Mesendoderm (in vitro differentiated cells): ENCODE measurements at regions not wholly inside any gene's neighbourhood (a gene's known extent, or its start where the extent isn't known, plus 50 kb on each side); places are given as distances from the start of the nearest gene placed in this dataset.

Experiments used
- DNase-seq: peaks from one replicate; pipeline ENCODE4 v3.0.0; 2013
- H2AK5ac ChIP-seq: 2 replicates; pipeline ENCODE4 v1.6.1; 2013; ENCODE audit warnings: low read length, inconsistent platforms
- H2BK120ac ChIP-seq: 2 replicates; pipeline ENCODE4 v1.6.1; 2013; ENCODE audit warnings: low read depth, mild to moderate bottlenecking, low read length, moderate library complexity, mixed read lengths
- H2BK15ac ChIP-seq: replicated peaks from 2 replicates; pipeline ENCODE4 v1.6.1; 2013; ENCODE audit warnings: low read depth, mild to moderate bottlenecking, moderate library complexity
- H2BK5ac ChIP-seq: 2 replicates; pipeline ENCODE4 v1.6.1; 2013; ENCODE audit warnings: low read length, inconsistent platforms
- H3K18ac ChIP-seq: 2 replicates; pipeline ENCODE4 v1.6.1; 2013; ENCODE audit warnings: mild to moderate bottlenecking, low read length, mixed read lengths
- H3K23ac ChIP-seq: one replicate; pipeline ENCODE4 v1.6.1; 2013; ENCODE audit warnings: low read length
- H3K27ac ChIP-seq: 2 replicates; pipeline ENCODE4 v1.5.1; 2013; ENCODE audit warnings: low read depth, mild to moderate bottlenecking, inconsistent platforms, low read length, moderate library complexity
- H3K27me3 ChIP-seq: 2 replicates; pipeline ENCODE4 v1.6.1; 2013; ENCODE audit warnings: low read length, control low read depth, mild to moderate bottlenecking, inconsistent platforms; ENCODE audit not compliant: insufficient read depth, poor library complexity
- H3K36me3 ChIP-seq: 2 replicates; pipeline ENCODE4 v1.6.1; 2013; ENCODE audit warnings: low read length, inconsistent platforms; ENCODE audit not compliant: control insufficient read depth, insufficient read depth
- H3K4ac ChIP-seq: one replicate; pipeline ENCODE4 v1.6.1; 2013; ENCODE audit warnings: low read depth, mild to moderate bottlenecking, low read length, moderate library complexity
- H3K4me1 ChIP-seq: 2 replicates; pipeline ENCODE4 v1.6.1; 2013; ENCODE audit warnings: low read depth, low read length, inconsistent platforms; ENCODE audit not compliant: control insufficient read depth
- H3K4me2 ChIP-seq: 2 replicates; pipeline ENCODE4 v1.6.1; 2013; ENCODE audit warnings: low read length
- H3K4me3 ChIP-seq: 2 replicates; pipeline ENCODE4 v1.5.1; 2013; ENCODE audit warnings: mild to moderate bottlenecking, low read length
- H3K56ac ChIP-seq: one replicate; pipeline ENCODE4 v1.6.1; 2013; ENCODE audit warnings: low read length
- H3K79me1 ChIP-seq: 2 replicates; pipeline ENCODE4 v1.6.1; 2013; ENCODE audit warnings: low read length, inconsistent platforms
- H3K79me2 ChIP-seq: 2 replicates; pipeline ENCODE4 v1.6.1; 2013; ENCODE audit warnings: mild to moderate bottlenecking, low read length; ENCODE audit not compliant: control insufficient read depth, insufficient read depth
- H3K9ac ChIP-seq: 2 replicates; pipeline ENCODE4 v1.6.1; 2013; ENCODE audit warnings: low read length, inconsistent platforms
- H4K5ac ChIP-seq: one replicate; pipeline ENCODE4 v1.6.1; 2013; ENCODE audit warnings: low read length
- H4K8ac ChIP-seq: one replicate; pipeline ENCODE4 v1.6.1; 2013; ENCODE audit warnings: low read depth, mild to moderate bottlenecking, control low read depth, low read length, moderate library complexity
- WGBS: extraction: QIAGEN DNeasy Blood & Tissue Kit; methylation state at CpG from one replicate; pipeline ENCODE4 v1.1.7; 2013; ENCODE audit warnings: low lambda C conversion rate, missing lambda C conversion rate; ENCODE audit not compliant: insufficient coverage; ENCODE audit errors: extremely low coverage; 5-methylcytosine and 5-hydroxymethylcytosine counted together

- no peak overlapping the region for H2AK5ac ChIP-seq
- no peak overlapping the region for H4K5ac ChIP-seq
- no CpG with 5 or more reads among the region's 4 CpGs for WGBS
- no peaks in the 10 kb centered on the region for H3K79me2 ChIP-seq
- H3K4me1 ChIP-seq: no peaks in the 10 kb centered on the region
- no peak overlapping the region for H2BK5ac ChIP-seq
- no peak overlapping the region for H2BK120ac ChIP-seq
- H3K27me3 ChIP-seq: no peaks in the 10 kb centered on the region
- H3K23ac ChIP-seq: no peak overlapping the region
- no peak for DNase-seq
- no peak overlapping the region for H3K4me3 ChIP-seq
- no peak overlapping the region for H2BK15ac ChIP-seq
- H3K4ac ChIP-seq: no peak overlapping the region
- H3K27ac ChIP-seq: no peak overlapping the region
- no peaks in the 10 kb centered on the region for H3K36me3 ChIP-seq
- no peak overlapping the region for H4K8ac ChIP-seq
- H3K4me2 ChIP-seq: no peak overlapping the region
- H3K9ac ChIP-seq: no peak overlapping the region
- H3K79me1 ChIP-seq: no peaks in the 10 kb centered on the region
- no peak overlapping the region for H3K56ac ChIP-seq
- no peak overlapping the region for H3K18ac ChIP-seq
Observed at GRCh38 chr18:24656050-24656449, 195.6 kb downstream of the HRH4 start.

DNA sequence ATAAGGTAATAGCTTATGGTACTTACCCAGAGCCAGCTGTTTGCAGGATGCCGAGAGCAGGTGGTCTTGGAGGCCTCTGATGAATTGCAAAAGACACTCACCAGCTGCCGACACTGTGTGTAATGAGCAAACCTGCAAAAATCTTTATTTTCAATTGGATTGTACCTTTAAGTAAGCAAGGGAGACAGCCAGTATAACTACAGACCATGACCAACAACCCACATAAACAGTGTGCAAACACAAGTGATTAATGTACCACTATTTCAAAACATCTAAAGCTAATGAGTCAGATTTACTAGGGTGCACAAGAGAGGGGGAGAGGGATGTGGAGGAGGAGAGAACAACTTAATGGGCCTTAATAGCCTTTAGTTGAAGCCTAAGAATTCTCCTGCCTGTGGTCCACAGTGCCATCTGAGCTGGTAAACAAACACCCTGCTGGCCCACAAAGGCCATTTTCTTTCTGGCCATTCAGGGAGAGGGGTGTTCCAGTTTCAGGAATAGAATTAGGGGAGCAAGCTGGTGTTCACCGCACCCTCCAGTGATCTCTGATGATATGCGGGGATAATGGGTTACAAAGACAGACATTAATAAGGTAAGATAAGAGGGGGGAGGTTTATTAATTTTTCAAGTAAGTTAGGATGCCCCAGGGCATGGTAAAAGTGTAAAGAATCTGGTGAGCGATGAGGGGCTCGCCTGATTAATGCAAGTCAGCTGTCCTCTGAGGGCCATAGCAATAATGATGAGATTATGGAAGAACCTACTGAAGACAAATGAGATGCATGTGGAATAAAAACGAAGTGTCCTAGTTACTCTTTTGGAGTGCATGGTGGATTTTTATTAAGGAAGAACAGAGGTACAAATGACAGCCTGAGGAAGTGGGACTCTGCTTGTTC is 196.4 kb downstream of the HRH4 start:
- no peak overlapping the region for H3K23ac ChIP-seq
- H3K27ac ChIP-seq: no peak overlapping the region
- no peaks in the 10 kb centered on the region for H3K4me1 ChIP-seq
- no peak overlapping the region for H4K8ac ChIP-seq
- H3K79me2 ChIP-seq: no peaks in the 10 kb centered on the region
- WGBS: no CpG with 5 or more reads among the region's 7 CpGs
- H3K18ac ChIP-seq: no peak overlapping the region
- no peaks in the 10 kb centered on the region for H3K36me3 ChIP-seq
- DNase-seq: no peak
- no peak overlapping the region for H3K4me3 ChIP-seq
- no peak overlapping the region for H3K4me2 ChIP-seq
- H3K27me3 ChIP-seq: no peaks in the 10 kb centered on the region
- no peak overlapping the region for H2BK15ac ChIP-seq
- H2AK5ac ChIP-seq: no peak overlapping the region
- no peak overlapping the region for H2BK5ac ChIP-seq
- no peak overlapping the region for H3K56ac ChIP-seq
- no peaks in the 10 kb centered on the region for H3K79me1 ChIP-seq
- H3K9ac ChIP-seq: no peak overlapping the region
- H2BK120ac ChIP-seq: no peak overlapping the region
- no peak overlapping the region for H4K5ac ChIP-seq
- H3K4ac ChIP-seq: no peak overlapping the region

DNA sequence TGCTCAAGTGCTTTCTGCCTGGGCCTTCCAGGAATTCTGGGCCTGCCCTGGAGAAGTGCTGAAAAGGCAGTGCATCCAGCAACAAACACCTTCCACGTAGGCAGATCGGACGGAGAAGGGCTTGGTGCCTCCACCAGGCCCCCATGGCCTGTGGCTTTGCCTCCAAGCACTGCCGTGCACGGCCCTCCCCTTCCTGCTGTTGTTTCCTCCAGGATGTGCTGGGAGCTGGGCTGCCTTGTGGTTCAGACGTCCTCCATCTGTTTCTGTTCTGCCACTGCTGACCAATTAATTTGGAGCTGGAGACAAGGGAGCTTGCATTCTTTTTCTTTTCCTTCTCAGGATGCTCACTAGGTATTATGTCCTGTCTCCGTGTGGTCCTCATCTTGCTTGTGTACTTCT is 197.0 kb downstream of the HRH4 start:
- H3K4ac ChIP-seq: no peak overlapping the region
- no peak for DNase-seq
- H3K27ac ChIP-seq: no peak overlapping the region
- no peak overlapping the region for H2BK15ac ChIP-seq
- no peak overlapping the region for H2AK5ac ChIP-seq
- no peak overlapping the region for H4K5ac ChIP-seq
- no peaks in the 10 kb centered on the region for H3K4me1 ChIP-seq
- no peak overlapping the region for H2BK5ac ChIP-seq
- H3K4me3 ChIP-seq: no peak overlapping the region
- H3K79me1 ChIP-seq: no peaks in the 10 kb centered on the region
- no peaks in the 10 kb centered on the region for H3K36me3 ChIP-seq
- H3K4me2 ChIP-seq: no peak overlapping the region
- no peaks in the 10 kb centered on the region for H3K79me2 ChIP-seq
- H3K9ac ChIP-seq: no peak overlapping the region
- H2BK120ac ChIP-seq: no peak overlapping the region
- H3K18ac ChIP-seq: no peak overlapping the region
- H4K8ac ChIP-seq: no peak overlapping the region
- H3K23ac ChIP-seq: no peak overlapping the region
- no peaks in the 10 kb centered on the region for H3K27me3 ChIP-seq
- no CpG with 5 or more reads among the region's 7 CpGs for WGBS
- no peak overlapping the region for H3K56ac ChIP-seq

- DNase-seq: no peak
- H3K18ac ChIP-seq: no peak overlapping the region
- no peak overlapping the region for H4K5ac ChIP-seq
- H3K4me3 ChIP-seq: no peak overlapping the region
- H3K9ac ChIP-seq: no peak overlapping the region
- H3K27ac ChIP-seq: no peak overlapping the region
- no peak overlapping the region for H2BK15ac ChIP-seq
- no peaks in the 10 kb centered on the region for H3K79me2 ChIP-seq
- no CpG with 5 or more reads among the region's 1 CpG for WGBS
- H3K79me1 ChIP-seq: no peaks in the 10 kb centered on the region
- no peak overlapping the region for H2BK120ac ChIP-seq
- no peak overlapping the region for H4K8ac ChIP-seq
- no peak overlapping the region for H3K23ac ChIP-seq
- H3K4ac ChIP-seq: no peak overlapping the region
- no peak overlapping the region for H2BK5ac ChIP-seq
- H3K27me3 ChIP-seq: no peaks in the 10 kb centered on the region
- H2AK5ac ChIP-seq: no peak overlapping the region
- no peaks in the 10 kb centered on the region for H3K4me1 ChIP-seq
- H3K4me2 ChIP-seq: no peak overlapping the region
- no peaks in the 10 kb centered on the region for H3K36me3 ChIP-seq
- H3K56ac ChIP-seq: no peak overlapping the region
Observed at GRCh38 chr18:24658302-24658701, 197.9 kb downstream of the HRH4 start.

DNA sequence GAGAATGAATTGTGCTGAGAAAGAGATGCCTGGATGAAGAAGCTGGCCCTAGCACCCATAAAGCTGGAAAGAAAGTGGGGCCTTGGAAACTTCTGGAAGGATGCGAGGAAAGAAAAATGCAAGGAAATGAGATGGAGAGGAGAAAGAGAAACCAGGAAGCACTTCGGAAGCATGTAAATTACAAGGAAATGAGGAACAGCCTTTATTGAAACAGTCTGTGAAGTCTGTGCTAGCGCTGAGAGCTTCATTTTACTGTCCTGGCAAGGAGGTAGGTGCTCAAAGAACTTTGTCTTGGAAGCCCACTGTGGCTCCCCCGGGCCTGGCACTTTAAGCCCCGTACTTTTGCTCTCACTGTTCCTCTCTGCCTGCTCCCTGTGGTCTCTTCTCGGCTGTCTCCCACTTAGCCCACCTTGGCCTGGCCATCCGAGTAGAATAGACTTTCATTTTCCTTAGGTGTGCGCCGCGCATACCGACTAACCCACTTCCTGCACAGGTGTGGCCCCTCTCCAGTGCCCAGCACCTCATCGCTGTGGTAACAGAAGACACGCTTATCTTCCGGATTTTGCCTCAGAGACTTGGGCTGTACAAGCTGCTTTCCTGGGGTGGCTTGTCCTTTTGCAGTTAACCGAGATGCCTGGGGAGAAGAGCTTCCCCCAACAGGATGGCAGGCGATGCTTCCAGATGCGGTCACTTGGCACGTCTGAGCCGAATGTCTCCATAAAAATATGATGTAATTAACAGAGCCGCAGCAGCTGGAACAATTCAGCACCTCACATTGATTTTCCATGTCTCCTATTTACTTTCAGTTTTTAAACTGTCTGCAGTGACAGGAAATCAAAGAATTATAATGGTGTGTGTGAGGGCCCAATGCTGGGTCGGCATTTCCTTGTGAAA is 199.6 kb downstream of the HRH4 start:
- no peak overlapping the region for H2BK15ac ChIP-seq
- WGBS: no CpG with 5 or more reads among the region's 21 CpGs
- no peak overlapping the region for H3K23ac ChIP-seq
- H3K27me3 ChIP-seq: no peaks in the 10 kb centered on the region
- DNase-seq: no peak
- H3K4me3 ChIP-seq: no peak overlapping the region
- H3K36me3 ChIP-seq: no peaks in the 10 kb centered on the region
- no peak overlapping the region for H3K4ac ChIP-seq
- H4K5ac ChIP-seq: no peak overlapping the region
- H2AK5ac ChIP-seq: no peak overlapping the region
- H3K4me2 ChIP-seq: no peak overlapping the region
- H4K8ac ChIP-seq: no peak overlapping the region
- H3K4me1 ChIP-seq: no peaks in the 10 kb centered on the region
- H3K18ac ChIP-seq: no peak overlapping the region
- H2BK120ac ChIP-seq: no peak overlapping the region
- no peak overlapping the region for H2BK5ac ChIP-seq
- no peak overlapping the region for H3K27ac ChIP-seq
- no peaks in the 10 kb centered on the region for H3K79me1 ChIP-seq
- no peak overlapping the region for H3K9ac ChIP-seq
- no peaks in the 10 kb centered on the region for H3K79me2 ChIP-seq
- no peak overlapping the region for H3K56ac ChIP-seq
